ENCODE measurements at regions not wholly inside any gene's neighbourhood (a gene's known extent, or its start where the extent isn't known, plus 50 kb on each side); places are given as distances from the start of the nearest gene placed in this dataset.

GRCh38 chr14:100440758-100441203 is 117.6 kb downstream of the SLC25A47 start:
- H3K27me3 ChIP-seq (ENCODE audit: control insufficient read depth, insufficient read depth, low read length) = no peaks in the 10 kb centered on the region
- H3K9me3 ChIP-seq (ENCODE audit: control insufficient read depth, insufficient read depth, low read length) = no peaks in the 10 kb centered on the region
- no peak overlapping the region for H3K27ac ChIP-seq (ENCODE audit: low read depth, low read length)
- no peak overlapping the region for H3K4me3 ChIP-seq (ENCODE audit: low read depth, low read length)
- H3K9ac ChIP-seq (ENCODE audit: low read depth, low read length) = no peak overlapping the region
- no peaks in the 10 kb centered on the region for H3K36me3 ChIP-seq (ENCODE audit: control insufficient read depth, insufficient read depth, low read length)
- peaks cover 20% of the 10 kb centered on the region for H3K4me1 ChIP-seq (ENCODE audit: control insufficient read depth, insufficient read depth, low read length)

- Histone ChIP-seq H3K36me3 (ENCODE audit: control insufficient read depth, insufficient read depth, low read length) (no peaks in the 10 kb centered on the region), H3K27me3 (ENCODE audit: control insufficient read depth, insufficient read depth, low read length) (no peaks in the 10 kb centered on the region), H3K9me3 (ENCODE audit: control insufficient read depth, insufficient read depth, low read length) (no peaks in the 10 kb centered on the region), H3K9ac (ENCODE audit: low read depth, low read length) (no peak overlapping the region), H3K4me1 (ENCODE audit: control insufficient read depth, insufficient read depth, low read length) (peaks cover 20% of the 10 kb centered on the region), H3K4me3 (ENCODE audit: low read depth, low read length) (no peak overlapping the region), H3K27ac (ENCODE audit: low read depth, low read length) (no peak overlapping the region)
Observed at GRCh38 chr14:100441271-100441947, 118.3 kb downstream of the SLC25A47 start.

- peaks cover 20% of the 10 kb centered on the region for H3K4me1 ChIP-seq (ENCODE audit: control insufficient read depth, insufficient read depth, low read length)
- H3K9ac ChIP-seq (ENCODE audit: low read depth, low read length) = no peak overlapping the region
- no peak overlapping the region for H3K27ac ChIP-seq (ENCODE audit: low read depth, low read length)
Observed at GRCh38 chr14:100442036-100442435, 118.9 kb downstream of the SLC25A47 start.

GRCh38 chr14:100442498-100443490 is 119.7 kb downstream of the SLC25A47 start:
- H3K27ac ChIP-seq (ENCODE audit: low read depth, low read length) = no peak overlapping the region
- H3K4me1 ChIP-seq (ENCODE audit: control insufficient read depth, insufficient read depth, low read length) = peaks cover 20% of the 10 kb centered on the region
- no peaks in the 10 kb centered on the region for H3K27me3 ChIP-seq (ENCODE audit: control insufficient read depth, insufficient read depth, low read length)
- no peaks in the 10 kb centered on the region for H3K36me3 ChIP-seq (ENCODE audit: control insufficient read depth, insufficient read depth, low read length)
- no peaks in the 10 kb centered on the region for H3K9me3 ChIP-seq (ENCODE audit: control insufficient read depth, insufficient read depth, low read length)
- H3K9ac ChIP-seq (ENCODE audit: low read depth, low read length) = no peak overlapping the region
- no peak overlapping the region for H3K4me3 ChIP-seq (ENCODE audit: low read depth, low read length)

More at GRCh38 chr14:100442036-100442435, 118.9 kb downstream of the SLC25A47 start:
- Histone ChIP-seq H3K9me3 (ENCODE audit: control insufficient read depth, insufficient read depth, low read length) (no peaks in the 10 kb centered on the region), H3K36me3 (ENCODE audit: control insufficient read depth, insufficient read depth, low read length) (no peaks in the 10 kb centered on the region), H3K4me3 (ENCODE audit: low read depth, low read length) (no peak overlapping the region), H3K27me3 (ENCODE audit: control insufficient read depth, insufficient read depth, low read length) (no peaks in the 10 kb centered on the region)

- no peaks in the 10 kb centered on the region for H3K36me3 ChIP-seq (ENCODE audit: control insufficient read depth, insufficient read depth, low read length)
- no peak overlapping the region for H3K27ac ChIP-seq (ENCODE audit: low read depth, low read length)
- H3K4me3 ChIP-seq (ENCODE audit: low read depth, low read length) = no peak overlapping the region
- peaks cover 20% of the 10 kb centered on the region for H3K4me1 ChIP-seq (ENCODE audit: control insufficient read depth, insufficient read depth, low read length)
- no peak overlapping the region for H3K9ac ChIP-seq (ENCODE audit: low read depth, low read length)
- no peaks in the 10 kb centered on the region for H3K9me3 ChIP-seq (ENCODE audit: control insufficient read depth, insufficient read depth, low read length)
- no peaks in the 10 kb centered on the region for H3K27me3 ChIP-seq (ENCODE audit: control insufficient read depth, insufficient read depth, low read length)
Observed at GRCh38 chr14:100443603-100444002, 120.5 kb downstream of the SLC25A47 start.

GRCh38 chr14:100445436-100446088 is 122.4 kb downstream of the SLC25A47 start:
- H3K27me3 ChIP-seq (ENCODE audit: control insufficient read depth, insufficient read depth, low read length) = no peaks in the 10 kb centered on the region
- peaks cover 16% of the 10 kb centered on the region for H3K4me1 ChIP-seq (ENCODE audit: control insufficient read depth, insufficient read depth, low read length)
- H3K27ac ChIP-seq (ENCODE audit: low read depth, low read length) = no peak overlapping the region
- H3K9ac ChIP-seq (ENCODE audit: low read depth, low read length) = no peak overlapping the region
- H3K9me3 ChIP-seq (ENCODE audit: control insufficient read depth, insufficient read depth, low read length) = no peaks in the 10 kb centered on the region
- no peak overlapping the region for H3K4me3 ChIP-seq (ENCODE audit: low read depth, low read length)
- H3K36me3 ChIP-seq (ENCODE audit: control insufficient read depth, insufficient read depth, low read length) = no peaks in the 10 kb centered on the region

GRCh38 chr14:100446572-100446971 is 123.4 kb downstream of the SLC25A47 start:
- H3K27ac ChIP-seq (ENCODE audit: low read depth, low read length) = no peak overlapping the region
- H3K9ac ChIP-seq (ENCODE audit: low read depth, low read length) = no peak overlapping the region
- H3K27me3 ChIP-seq (ENCODE audit: control insufficient read depth, insufficient read depth, low read length) = no peaks in the 10 kb centered on the region
- no peaks in the 10 kb centered on the region for H3K9me3 ChIP-seq (ENCODE audit: control insufficient read depth, insufficient read depth, low read length)
- H3K4me1 ChIP-seq (ENCODE audit: control insufficient read depth, insufficient read depth, low read length) = peaks cover 16% of the 10 kb centered on the region
- H3K36me3 ChIP-seq (ENCODE audit: control insufficient read depth, insufficient read depth, low read length) = no peaks in the 10 kb centered on the region
- H3K4me3 ChIP-seq (ENCODE audit: low read depth, low read length) = no peak overlapping the region

- Histone ChIP-seq H3K4me1 (ENCODE audit: control insufficient read depth, insufficient read depth, low read length) (peaks cover 15% of the 10 kb centered on the region), H3K36me3 (ENCODE audit: control insufficient read depth, insufficient read depth, low read length) (no peaks in the 10 kb centered on the region), H3K27me3 (ENCODE audit: control insufficient read depth, insufficient read depth, low read length) (no peaks in the 10 kb centered on the region)
Observed at GRCh38 chr14:100448376-100448775, 125.2 kb downstream of the SLC25A47 start.

GRCh38 chr14:100449225-100449987 is 126.3 kb downstream of the SLC25A47 start:
- Histone ChIP-seq H3K9me3 (ENCODE audit: control insufficient read depth, insufficient read depth, low read length) (no peaks in the 10 kb centered on the region), H3K4me3 (ENCODE audit: low read depth, low read length) (no peak overlapping the region), H3K27ac (ENCODE audit: low read depth, low read length) (no peak overlapping the region), H3K9ac (ENCODE audit: low read depth, low read length) (no peak overlapping the region), H3K27me3 (ENCODE audit: control insufficient read depth, insufficient read depth, low read length) (no peaks in the 10 kb centered on the region), H3K4me1 (ENCODE audit: control insufficient read depth, insufficient read depth, low read length) (peaks cover 20% of the 10 kb centered on the region), H3K36me3 (ENCODE audit: control insufficient read depth, insufficient read depth, low read length) (no peaks in the 10 kb centered on the region)

More at GRCh38 chr14:100448376-100448775, 125.2 kb downstream of the SLC25A47 start:
- Histone ChIP-seq H3K4me3 (ENCODE audit: low read depth, low read length) (no peak overlapping the region), H3K9me3 (ENCODE audit: control insufficient read depth, insufficient read depth, low read length) (no peaks in the 10 kb centered on the region), H3K9ac (ENCODE audit: low read depth, low read length) (no peak overlapping the region), H3K27ac (ENCODE audit: low read depth, low read length) (no peak overlapping the region)

- H3K36me3 ChIP-seq (ENCODE audit: control insufficient read depth, insufficient read depth, low read length) = no peaks in the 10 kb centered on the region
- no peaks in the 10 kb centered on the region for H3K9me3 ChIP-seq (ENCODE audit: control insufficient read depth, insufficient read depth, low read length)
- H3K4me1 ChIP-seq (ENCODE audit: control insufficient read depth, insufficient read depth, low read length) = peaks cover 26% of the 10 kb centered on the region
- H3K27ac ChIP-seq (ENCODE audit: low read depth, low read length) = no peak overlapping the region
- no peaks in the 10 kb centered on the region for H3K27me3 ChIP-seq (ENCODE audit: control insufficient read depth, insufficient read depth, low read length)
- no peak overlapping the region for H3K9ac ChIP-seq (ENCODE audit: low read depth, low read length)
- no peak overlapping the region for H3K4me3 ChIP-seq (ENCODE audit: low read depth, low read length)
Observed at GRCh38 chr14:100450049-100450448, 126.9 kb downstream of the SLC25A47 start.
